Upper lobe of right lung (tissue), 1 donor: ENCODE measurements at regions not wholly inside any gene's neighbourhood (a gene's known extent, or its start where the extent isn't known, plus 50 kb on each side); places are given as distances from the start of the nearest gene placed in this dataset.

Experiments
- ATAC-seq: fragments of 200-7000 bp; cut with Tn5 transposase; one replicate; pipeline ENCODE4 v1.9.1; 2020; ENCODE audit warnings: mild to moderate bottlenecking, moderate library complexity
- DNase-seq: peaks from one replicate; pipeline ENCODE4 v3.0.0-alpha.2; 2020
- H3K27ac ChIP-seq: fragments of 200-600 bp; one replicate; pipeline ENCODE4 v1.8.0; 2022
- H3K27me3 ChIP-seq: fragments of 200-600 bp; one replicate; pipeline ENCODE4 v1.8.0; 2022; ENCODE audit warnings: mild to moderate bottlenecking
- H3K36me3 ChIP-seq: fragments of 200-600 bp; one replicate; pipeline ENCODE4 v1.8.0; 2022
- H3K4me1 ChIP-seq: fragments of 200-600 bp; one replicate; pipeline ENCODE4 v1.8.0; 2022
- H3K4me3 ChIP-seq: fragments of 200-600 bp; one replicate; pipeline ENCODE4 v1.8.0; 2022; ENCODE audit warnings: mild to moderate bottlenecking
- H3K9me3 ChIP-seq: fragments of 200-600 bp; one replicate; pipeline ENCODE4 v1.8.0; 2022
- intact Hi-C: fragments of 100-400 bp; cut with DNase I; formaldehyde crosslinking; loops from one replicate; pipeline ENCODE4 v1.11.0; 2022
- TF ChIP-seq, protein P1 (sequence below): fragments of 200-600 bp; IDR thresholded peaks from one replicate; pipeline ENCODE4 v1.8.0; 2022; ENCODE audit warnings: antibody characterized with exemption
- donor health status: DM: no; HTN: yes; CAD: no; lungs with severe emphysema.

DNA sequence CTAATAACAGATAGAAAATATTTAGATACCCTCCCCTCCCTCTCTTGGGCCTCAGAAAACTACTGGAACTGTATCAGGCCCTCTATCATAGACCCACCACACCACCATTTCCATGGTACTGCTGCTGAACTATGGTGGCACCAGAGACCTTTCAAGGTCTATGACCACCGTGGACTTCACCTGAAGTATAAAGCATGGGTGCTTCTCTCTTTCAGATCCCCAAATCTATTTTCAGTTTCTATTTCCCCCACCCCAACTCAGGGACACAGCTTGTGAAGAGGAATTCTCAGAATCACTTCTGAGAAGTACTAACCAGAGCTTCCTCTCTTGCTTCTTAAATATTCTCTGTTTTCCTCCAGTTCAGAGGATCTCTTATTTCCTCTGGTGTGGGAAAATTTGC is 840.8 kb upstream of the HTR2C start:
- Histone ChIP-seq H3K4me3 (no peak overlapping the region), H3K9me3 (no peaks in the 10 kb centered on the region), H3K27ac (no peak overlapping the region), H3K4me1 (no peaks in the 10 kb centered on the region), H3K36me3 (no peaks in the 10 kb centered on the region), H3K27me3 (no peaks in the 10 kb centered on the region)
- DNase-seq (no peak), ATAC-seq (no peak)
- TF ChIP-seq, protein P1, sequence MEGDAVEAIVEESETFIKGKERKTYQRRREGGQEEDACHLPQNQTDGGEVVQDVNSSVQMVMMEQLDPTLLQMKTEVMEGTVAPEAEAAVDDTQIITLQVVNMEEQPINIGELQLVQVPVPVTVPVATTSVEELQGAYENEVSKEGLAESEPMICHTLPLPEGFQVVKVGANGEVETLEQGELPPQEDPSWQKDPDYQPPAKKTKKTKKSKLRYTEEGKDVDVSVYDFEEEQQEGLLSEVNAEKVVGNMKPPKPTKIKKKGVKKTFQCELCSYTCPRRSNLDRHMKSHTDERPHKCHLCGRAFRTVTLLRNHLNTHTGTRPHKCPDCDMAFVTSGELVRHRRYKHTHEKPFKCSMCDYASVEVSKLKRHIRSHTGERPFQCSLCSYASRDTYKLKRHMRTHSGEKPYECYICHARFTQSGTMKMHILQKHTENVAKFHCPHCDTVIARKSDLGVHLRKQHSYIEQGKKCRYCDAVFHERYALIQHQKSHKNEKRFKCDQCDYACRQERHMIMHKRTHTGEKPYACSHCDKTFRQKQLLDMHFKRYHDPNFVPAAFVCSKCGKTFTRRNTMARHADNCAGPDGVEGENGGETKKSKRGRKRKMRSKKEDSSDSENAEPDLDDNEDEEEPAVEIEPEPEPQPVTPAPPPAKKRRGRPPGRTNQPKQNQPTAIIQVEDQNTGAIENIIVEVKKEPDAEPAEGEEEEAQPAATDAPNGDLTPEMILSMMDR = no peak
- intact Hi-C loops = no loop called here

DNA sequence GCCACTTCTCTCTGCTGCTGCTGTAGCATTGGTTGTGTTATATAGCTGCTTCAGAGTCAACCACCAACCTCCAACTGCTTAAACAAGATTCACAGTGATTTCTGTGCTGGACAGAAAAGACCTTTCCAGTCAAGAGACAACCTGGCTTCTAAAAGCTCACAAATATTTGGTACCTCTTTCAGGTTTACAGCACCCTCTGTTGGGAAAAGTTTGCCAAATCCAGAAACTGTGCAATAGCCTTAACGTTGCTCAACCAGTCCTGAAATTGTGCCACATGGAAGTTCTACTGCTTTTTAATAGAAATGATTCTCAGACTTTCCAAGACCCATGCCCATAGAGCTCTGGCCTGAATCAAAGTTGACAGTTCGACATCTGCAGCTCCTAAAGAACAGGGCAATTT is 842.1 kb upstream of the HTR2C start:
- Histone ChIP-seq H3K36me3 (no peaks in the 10 kb centered on the region), H3K27ac (no peak overlapping the region), H3K27me3 (no peaks in the 10 kb centered on the region), H3K9me3 (no peaks in the 10 kb centered on the region), H3K4me1 (no peaks in the 10 kb centered on the region), H3K4me3 (no peak overlapping the region)
- no peak for DNase-seq
- TF ChIP-seq, protein P1 = no peak
- ATAC-seq = no peak
- intact Hi-C loops = no loop called here

DNA sequence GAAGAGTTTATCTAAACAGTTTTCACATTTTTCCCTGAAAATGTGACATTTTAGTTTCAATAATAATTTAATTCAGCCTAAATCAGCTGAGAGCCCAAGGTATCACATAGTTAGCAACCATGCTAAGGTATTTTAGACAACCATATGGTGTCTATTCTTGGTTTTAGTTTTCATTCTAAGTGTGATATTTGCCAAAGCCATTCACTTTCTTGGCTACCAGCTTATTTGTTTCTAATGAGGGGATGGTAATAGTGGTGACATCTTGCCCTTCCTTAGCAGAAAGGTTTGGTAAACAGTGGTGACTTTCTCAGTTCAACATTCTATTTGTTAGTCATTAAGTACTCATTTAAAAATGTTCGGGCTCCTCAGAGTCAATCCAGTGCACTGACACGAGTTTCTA is 854.9 kb upstream of the HTR2C start:
- H3K4me1 ChIP-seq = no peaks in the 10 kb centered on the region
- ATAC-seq (no peak), DNase-seq (no peak)
- TF ChIP-seq, protein P1 = no peak
- no peaks in the 10 kb centered on the region for H3K9me3 ChIP-seq
- H3K27me3 ChIP-seq = no peaks in the 10 kb centered on the region
- H3K27ac ChIP-seq = no peak overlapping the region
- intact Hi-C loops = no loop called here
- no peak overlapping the region for H3K4me3 ChIP-seq
- no peaks in the 10 kb centered on the region for H3K36me3 ChIP-seq

DNA sequence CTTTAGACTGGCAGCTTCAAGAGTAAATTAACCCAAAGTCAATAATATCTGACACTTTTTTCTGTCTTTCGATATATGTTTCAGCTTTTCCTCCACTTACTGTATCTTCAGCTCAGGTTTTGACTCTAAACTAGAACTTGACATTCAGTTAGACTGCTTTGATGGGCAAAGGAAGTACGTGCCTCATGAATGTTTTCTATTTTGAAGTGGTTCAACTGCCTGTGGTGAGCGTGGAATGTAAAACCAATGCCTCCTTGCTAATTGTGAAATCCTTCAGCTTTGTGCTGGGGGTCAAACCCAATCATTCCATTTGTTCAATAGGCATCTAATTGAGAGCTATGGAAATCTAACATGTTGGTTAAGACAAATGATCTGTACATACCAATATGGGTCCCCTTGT is 857.0 kb upstream of the HTR2C start:
- intact Hi-C loops = no loop called here
- H3K36me3 ChIP-seq = no peaks in the 10 kb centered on the region
- H3K27ac ChIP-seq = no peak overlapping the region
- no peaks in the 10 kb centered on the region for H3K9me3 ChIP-seq
- DNase-seq (no peak), ATAC-seq (no peak)
- TF ChIP-seq, protein P1 = no peak
- H3K4me3 ChIP-seq = no peak overlapping the region
- no peaks in the 10 kb centered on the region for H3K27me3 ChIP-seq
- H3K4me1 ChIP-seq = no peaks in the 10 kb centered on the region

DNA sequence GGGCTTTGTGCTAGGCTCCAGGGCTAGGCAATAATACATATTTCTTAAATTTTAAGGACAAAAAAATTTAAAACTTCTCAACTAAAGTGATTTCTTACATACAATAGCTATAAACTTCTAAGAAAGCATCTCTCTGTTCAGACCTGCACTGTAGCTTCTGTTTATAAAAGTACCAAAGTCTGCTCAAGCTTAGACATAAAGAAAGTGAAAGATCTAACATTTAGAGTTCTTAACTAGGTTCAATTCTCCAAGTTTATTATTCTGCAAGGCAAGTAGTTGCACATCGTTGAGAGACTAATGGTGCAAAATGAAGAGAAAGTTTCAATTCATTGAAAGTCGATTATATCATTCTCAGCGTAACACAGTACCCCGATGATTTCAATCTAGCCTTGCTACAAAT is 857.4 kb upstream of the HTR2C start:
- Histone ChIP-seq H3K36me3 (no peaks in the 10 kb centered on the region), H3K4me3 (no peak overlapping the region), H3K27me3 (no peaks in the 10 kb centered on the region), H3K9me3 (no peaks in the 10 kb centered on the region), H3K27ac (no peak overlapping the region), H3K4me1 (no peaks in the 10 kb centered on the region)
- TF ChIP-seq, protein P1 = no peak
- ATAC-seq (no peak), DNase-seq (no peak)
- intact Hi-C loops = no loop called here

DNA sequence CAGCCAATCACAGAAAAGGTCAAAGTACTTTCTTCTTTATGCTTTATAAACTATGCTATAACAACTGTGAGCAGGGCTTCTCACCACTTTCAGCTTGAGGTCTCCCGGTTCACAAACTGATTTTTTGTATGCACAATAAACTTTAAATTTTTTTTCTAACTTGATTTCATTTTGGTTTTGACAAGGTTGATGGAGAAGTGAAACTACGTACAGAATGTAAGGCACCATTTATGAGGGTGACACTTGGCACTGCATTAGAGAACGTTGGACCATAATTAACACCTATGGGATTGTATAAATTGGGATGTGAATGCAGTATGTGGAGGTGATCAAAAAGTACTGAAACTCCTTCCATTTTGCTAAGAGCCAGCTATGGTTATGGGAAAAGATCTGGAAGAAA is 857.9 kb upstream of the HTR2C start:
- Histone ChIP-seq H3K36me3 (no peaks in the 10 kb centered on the region), H3K27ac (no peak overlapping the region), H3K27me3 (no peaks in the 10 kb centered on the region), H3K4me1 (no peaks in the 10 kb centered on the region), H3K9me3 (no peaks in the 10 kb centered on the region), H3K4me3 (no peak overlapping the region)
- intact Hi-C loops = no loop called here
- DNase-seq = no peak
- TF ChIP-seq, protein P1 = no peak
- no peak for ATAC-seq
